H1 (cell line): ENCODE measurements at regions not wholly inside any gene's neighbourhood (a gene's known extent, or its start where the extent isn't known, plus 50 kb on each side); places are given as distances from the start of the nearest gene placed in this dataset.

Experiments used
- BRCA1 ChIP-seq: IDR thresholded peaks from 2 replicates; pipeline ENCODE4 v1.6.1; 2012; ENCODE audit warnings: low read depth, low read length, improper control_type of control experiment
- CTBP2 ChIP-seq: IDR thresholded peaks from 2 replicates; pipeline ENCODE4 v1.7.0; 2011; ENCODE audit warnings: borderline replicate concordance, mild to moderate bottlenecking, moderate library complexity, mixed read lengths, low read length; ENCODE audit not compliant: insufficient read depth, insufficient read length
- POU5F1 ChIP-seq: IDR thresholded peaks from 2 replicates; pipeline ENCODE4 v1.6.1; 2011; ENCODE audit warnings: low read depth, mild to moderate bottlenecking, low read length, moderate library complexity
- RFX5 ChIP-seq: IDR thresholded peaks from 2 replicates; pipeline ENCODE4 v1.6.1; 2011; ENCODE audit warnings: low read depth, low read length, improper control_type of control experiment, borderline replicate concordance
- RXRA ChIP-seq: IDR thresholded peaks from 2 replicates; pipeline ENCODE4 v1.6.1; 2011; ENCODE audit warnings: low read depth, mild to moderate bottlenecking, low read length, moderate library complexity; ENCODE audit not compliant: insufficient read depth
- SAP30 ChIP-seq: fragments of 300-600 bp; sonication (generic); IDR thresholded peaks from 2 replicates; pipeline ENCODE4 v1.7.1; 2012; ENCODE audit warnings: low read length, moderate library complexity, mild to moderate bottlenecking, inconsistent platforms; ENCODE audit not compliant: insufficient read depth, insufficient replicate concordance
- SP2 ChIP-seq: IDR thresholded peaks from 2 replicates; pipeline ENCODE4 v1.6.1; 2012; ENCODE audit warnings: mild to moderate bottlenecking, low read length, inconsistent platforms
- YY1 ChIP-seq: IDR thresholded peaks from 2 replicates; pipeline ENCODE4 v1.6.1; 2011; ENCODE audit warnings: low read depth, mild to moderate bottlenecking, low read length

GRCh38 chr2:128832946-128833663, 514.4 kb upstream of the HS6ST1 start (continued):
- TF ChIP-seq RXRA (no peak), RFX5 (no peak), BRCA1 (no peak), YY1 (no peak), POU5F1 (no peak), CTBP2 (no peak), SP2 (no peak), SAP30 (no peak)
- TF ChIP-seq, all 59 proteins: peak for 0
